GM18867 (cell line): ENCODE measurements at regions not wholly inside any gene's neighbourhood (a gene's known extent, or its start where the extent isn't known, plus 50 kb on each side); places are given as distances from the start of the nearest gene placed in this dataset.
"Not testable (repeated sequence)": the region's sequence is repeated elsewhere in the genome, so short reads cannot be mapped to it uniquely, and the experiment has no call there.

Source experiments
- ATAC-seq: cut with Tn5 transposase; IDR thresholded peaks from one replicate; pipeline ENCODE4 v1.9.1; 2021; ENCODE audit warnings: mild to moderate bottlenecking, moderate library complexity; ENCODE audit not compliant: unreplicated experiment

DNA sequence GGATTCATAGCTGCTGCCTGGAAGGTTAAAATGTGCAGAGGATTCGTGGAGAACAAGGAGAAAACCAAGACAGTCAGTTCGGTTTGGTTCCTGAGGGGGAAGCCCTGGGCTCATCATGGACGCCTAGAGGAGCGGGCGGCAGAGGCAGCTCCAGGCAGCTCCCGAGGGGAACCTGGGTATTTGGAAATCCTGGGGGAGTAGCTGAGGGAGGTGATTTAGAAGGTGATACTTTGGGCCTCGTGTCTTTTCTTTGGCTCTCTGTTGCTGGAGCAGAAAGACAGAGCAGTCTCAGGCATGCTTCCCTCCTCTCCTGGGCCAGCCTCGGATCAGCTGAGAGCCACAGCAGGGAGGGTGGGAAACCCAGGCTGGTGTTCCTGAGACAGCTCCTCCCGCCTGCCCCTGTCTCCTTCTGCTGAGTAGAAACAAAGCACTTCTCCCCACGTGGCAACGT lies 139.5 kb downstream of the DLL1 start:
- ATAC-seq: no peak

DNA sequence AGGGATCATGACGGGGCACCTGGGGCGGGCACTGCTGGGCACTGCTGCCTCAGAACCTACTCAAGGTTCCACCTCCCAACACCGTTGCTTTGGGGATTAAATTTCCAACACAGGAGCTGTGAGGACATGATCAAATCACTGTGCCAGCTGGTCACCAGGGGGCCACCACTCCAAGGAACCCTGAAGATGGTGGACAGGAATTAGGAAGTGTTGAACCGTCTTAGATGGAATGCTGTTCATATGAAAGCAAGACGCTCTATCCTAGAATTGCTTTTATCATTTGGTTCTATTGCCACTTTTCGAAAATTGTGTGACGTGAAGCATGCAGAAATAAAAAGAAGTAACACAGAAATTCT lies 140.3 kb downstream of the DLL1 start:
- no peak for ATAC-seq

DNA sequence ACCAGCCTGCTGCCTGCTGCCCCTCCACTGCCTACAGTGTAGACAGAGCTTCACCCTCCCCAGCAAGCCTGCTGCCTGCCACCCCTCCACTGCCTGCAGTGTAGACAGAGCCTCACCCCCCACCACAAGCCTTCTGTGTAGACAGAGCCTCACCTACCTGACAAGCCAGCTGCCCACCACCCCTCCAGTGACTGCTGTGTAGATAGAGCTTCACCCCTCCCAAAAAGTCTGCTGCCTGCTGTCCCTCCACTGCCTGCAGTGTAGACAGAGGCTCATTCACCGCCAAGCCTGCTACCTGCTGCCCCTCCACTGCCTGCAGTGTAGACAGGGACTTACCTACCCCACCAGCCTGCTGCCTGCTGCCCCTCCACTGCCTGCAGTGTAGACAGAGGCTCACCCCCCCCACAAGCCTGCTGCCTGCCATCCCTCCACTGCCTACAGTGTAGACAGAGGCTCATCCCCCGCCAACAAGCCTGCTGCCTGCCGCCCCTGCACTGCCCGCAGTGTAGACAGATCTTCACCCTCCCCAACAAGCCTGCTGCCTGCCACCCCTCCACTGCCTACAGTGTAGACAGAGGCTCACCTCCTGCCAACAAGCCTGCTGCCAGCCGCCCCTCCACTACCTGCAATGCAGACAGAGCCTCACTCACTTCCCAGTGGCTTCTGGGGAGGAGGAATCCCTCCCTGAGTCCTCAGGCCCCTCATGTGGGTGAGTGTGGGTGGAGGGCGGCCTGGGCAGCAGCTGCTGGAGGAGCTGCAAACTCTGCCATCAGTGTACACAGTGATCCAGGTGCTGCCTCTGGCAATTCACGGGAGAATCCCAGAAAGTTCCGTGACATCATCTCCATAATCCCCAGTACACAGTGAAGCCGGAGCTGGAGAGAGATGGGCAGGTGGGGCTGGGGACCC lies 140.9 kb downstream of the DLL1 start:
- ATAC-seq: no peak

DNA sequence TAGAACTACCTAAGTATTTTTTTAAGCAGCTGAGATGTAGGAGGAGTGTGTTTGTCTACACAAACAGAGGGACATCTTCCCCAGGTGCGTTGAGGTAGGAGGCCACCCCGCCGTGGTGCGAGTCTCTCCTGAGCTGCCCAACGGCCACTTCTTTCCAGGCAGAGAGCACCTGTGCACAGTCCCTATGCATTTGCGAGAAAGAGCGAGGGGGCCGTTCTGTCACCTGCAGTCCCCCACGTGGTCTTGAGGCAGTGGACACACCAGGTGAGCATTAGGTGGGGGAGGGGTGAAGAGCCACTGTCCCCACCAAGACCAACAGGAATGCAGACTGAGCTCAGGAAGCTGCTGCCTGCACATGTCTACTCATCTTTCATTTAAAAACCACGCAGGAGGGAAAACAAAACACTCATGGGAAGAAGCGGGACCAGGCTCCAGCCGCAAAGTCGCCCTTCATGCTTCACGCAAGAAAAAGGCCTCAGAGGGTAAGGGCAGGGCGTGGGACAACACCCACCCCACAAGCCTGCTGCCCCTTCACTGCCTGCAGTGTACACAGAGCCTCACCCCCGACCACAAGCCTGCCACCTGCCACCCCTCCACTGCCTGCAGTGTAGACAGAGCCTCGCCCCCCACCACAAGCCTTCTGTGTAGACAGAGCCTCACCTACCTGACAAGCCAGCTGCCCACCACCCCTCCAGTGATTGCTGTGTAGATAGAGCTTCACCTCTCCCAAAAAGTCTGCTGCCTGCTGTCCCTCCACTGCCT lies 142.0 kb downstream of the DLL1 start:
- ATAC-seq: no peak

DNA sequence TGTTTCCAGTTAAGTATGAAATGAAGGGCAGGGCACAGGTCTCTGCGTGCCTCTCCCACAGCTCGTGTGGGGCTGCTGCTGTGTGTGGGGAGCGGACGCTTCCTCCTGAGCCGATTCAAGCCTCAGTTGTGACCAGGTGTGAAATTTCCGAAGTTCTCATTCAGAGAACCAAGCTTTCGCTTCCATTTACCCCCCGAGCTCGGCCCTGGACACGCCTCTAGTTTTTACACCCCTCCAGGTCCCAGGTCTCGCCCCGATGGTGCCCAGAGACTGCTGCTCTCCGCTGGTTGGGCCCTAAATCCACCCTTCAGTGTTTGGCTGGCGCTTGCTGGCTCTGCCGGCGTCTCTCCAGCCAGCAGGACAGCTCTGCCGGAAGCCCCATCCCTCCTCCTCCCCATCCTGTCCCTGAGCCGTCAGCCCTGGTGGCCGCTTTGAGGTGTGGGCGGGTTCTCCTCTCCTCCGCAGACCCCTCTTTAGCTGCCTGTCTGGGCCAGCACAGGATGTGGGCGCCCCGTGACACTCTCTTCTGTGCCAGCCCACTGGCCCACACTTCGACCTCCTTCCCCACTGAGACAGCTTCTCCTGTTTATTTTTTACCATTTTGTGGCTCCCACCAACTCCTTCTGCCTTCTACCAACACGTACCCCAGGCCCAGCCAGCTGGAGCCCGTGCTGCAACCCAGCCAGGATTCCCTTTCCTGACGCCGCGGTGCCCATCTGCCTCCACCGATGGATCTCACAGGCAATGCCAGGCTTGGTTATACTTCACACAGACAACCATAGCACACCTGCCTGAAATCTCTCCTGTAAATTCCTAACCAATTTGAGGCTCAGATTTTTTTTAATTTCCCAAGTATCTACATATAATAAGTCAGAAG lies 142.8 kb downstream of the DLL1 start:
- ATAC-seq: peak; percentile 89

DNA sequence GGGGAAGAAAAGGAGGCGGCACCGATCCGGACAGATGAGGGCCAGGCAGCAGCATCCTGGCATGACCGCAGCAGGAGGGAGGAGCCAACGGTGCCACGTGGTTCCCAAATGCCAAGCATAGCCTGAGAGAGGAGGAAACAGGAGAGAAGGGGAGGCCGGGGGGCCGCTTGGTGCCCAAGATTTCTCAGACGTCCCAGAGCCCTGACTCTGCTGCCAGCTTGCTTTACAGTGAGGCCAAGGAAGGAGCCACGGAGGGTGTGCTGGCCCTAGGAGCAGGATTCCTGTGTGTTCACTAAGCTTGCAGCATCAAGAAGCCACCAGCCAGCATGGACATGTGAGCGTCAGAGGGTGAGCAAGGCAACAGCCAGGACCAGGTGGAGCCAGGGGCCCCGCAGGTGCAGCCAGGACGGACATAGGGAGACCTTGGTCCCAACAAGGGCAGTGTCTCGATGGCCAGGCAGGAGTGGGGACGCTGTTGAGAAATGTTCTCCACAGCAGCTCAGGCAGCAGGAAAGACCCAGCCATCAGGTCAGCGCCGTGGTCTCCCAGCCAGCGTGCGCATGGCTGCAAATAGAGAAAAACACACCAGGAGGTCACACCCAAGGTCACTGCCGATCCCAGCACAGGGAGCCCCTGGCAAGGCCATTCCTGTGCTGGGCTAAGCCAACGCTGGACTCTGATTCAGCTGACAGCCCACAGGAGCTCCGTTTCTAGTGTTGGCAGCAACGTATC lies 143.7 kb downstream of the DLL1 start:
- ATAC-seq: no peak

DNA sequence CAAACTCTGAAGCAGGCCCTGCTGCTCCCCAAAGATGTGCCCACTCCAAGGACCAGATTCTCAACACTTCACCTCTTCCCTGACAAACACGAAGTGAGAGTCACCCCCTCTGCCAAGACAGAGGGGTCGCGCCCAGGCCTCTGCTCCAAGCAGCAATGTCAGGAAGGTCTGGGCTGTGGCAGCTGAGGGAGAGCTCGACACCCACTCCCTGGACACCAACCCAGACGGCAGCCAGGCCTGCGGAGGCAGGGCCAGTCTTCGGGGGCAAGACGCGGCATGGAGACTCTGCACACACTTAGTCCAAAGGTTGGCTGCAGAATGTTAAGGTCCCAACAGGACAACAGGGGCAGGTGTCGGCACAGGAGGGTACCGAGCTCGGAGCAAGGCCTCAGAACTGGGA lies 144.2 kb downstream of the DLL1 start:
- ATAC-seq: no peak

DNA sequence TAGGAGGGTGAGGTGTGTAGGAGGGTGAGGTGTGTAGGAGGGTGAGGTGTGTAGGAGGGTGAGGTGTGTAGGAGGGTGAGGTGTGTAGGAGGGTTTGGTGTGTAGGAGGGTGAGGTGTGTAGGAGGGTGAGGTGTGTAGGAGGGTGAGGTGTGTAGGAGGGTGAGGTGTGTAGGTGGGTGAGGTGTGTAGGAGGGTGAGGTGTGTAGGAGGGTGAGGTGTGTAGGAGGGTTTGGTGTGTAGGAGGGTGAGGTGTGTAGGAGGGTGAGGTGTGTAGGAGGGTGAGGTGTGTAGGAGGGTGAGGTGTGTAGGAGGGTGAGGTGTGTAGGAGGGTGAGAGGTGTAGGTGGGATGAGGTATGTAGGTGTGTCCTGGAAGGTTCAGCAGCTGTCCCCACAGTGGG lies 144.7 kb downstream of the DLL1 start:
- not testable (repeated sequence) for ATAC-seq

DNA sequence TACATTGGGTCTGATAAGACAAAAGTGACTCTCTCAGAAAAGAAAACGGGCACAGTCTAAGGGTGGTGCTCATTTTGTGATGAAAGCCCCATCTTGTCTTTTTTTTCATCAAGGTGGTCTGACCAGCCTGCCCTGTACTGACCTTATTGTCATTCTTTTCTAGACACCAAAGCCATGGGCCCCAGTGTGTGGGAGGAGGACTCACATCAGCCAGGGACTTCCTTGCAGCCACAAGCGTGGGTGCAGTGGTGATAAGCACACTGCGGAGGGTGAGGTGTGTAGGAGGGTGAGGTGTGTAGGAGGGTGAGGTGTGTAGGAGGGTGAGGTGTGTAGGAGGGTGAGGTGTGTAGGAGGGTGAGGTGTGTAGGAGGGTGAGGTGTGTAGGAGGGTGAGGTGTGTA lies 145.2 kb downstream of the DLL1 start:
- ATAC-seq: not testable (repeated sequence)

DNA sequence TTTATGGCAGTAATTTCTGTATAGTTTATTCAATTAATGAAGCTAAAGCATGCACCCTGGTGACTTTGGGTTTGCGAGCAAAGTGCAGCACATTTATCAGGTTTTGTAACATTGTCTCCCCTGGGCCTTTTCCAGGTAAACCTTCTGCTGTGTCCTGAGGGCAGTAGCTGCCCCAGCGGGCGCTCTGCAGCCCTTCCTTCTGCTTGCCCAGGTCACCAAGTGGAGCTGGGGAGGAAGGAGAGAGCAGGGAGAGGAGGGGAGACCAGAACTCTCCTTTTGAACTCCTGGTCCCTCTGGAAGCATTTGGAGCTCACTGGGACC lies 145.6 kb downstream of the DLL1 start:
- no peak for ATAC-seq

DNA sequence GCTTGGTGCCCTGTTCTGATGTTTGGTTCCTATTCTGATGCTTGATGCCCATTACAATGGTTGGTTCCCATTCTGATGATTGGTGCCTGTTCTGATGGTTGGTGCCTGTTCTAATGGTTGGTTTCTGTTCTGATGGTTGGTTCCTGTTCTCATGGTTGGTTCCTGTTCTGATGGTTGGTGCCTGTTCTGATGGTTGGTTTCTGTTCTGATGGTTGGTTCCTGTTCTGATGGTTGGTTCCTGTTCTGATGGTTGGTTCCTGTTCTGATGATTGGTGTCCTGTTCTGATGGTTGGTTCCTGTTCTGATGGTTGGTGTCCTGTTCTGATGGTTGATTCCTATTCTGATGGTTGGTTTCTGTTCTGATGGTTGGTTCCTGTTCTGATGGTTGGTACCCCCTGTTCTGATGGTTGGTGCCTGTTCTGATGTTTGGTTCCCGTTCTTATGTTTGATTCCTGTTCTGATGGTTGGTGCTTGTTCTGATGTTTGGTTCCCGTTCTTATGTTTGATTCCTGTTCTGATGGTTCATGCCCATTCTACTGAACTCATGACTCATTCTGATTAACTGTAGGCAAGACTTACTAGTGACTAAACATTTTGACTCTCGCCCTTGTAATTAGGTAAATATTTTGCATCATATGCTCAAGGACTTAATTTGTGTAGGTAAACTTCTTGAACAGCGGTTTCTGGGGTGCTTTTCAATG lies 146.2 kb downstream of the DLL1 start:
- ATAC-seq: no peak

DNA sequence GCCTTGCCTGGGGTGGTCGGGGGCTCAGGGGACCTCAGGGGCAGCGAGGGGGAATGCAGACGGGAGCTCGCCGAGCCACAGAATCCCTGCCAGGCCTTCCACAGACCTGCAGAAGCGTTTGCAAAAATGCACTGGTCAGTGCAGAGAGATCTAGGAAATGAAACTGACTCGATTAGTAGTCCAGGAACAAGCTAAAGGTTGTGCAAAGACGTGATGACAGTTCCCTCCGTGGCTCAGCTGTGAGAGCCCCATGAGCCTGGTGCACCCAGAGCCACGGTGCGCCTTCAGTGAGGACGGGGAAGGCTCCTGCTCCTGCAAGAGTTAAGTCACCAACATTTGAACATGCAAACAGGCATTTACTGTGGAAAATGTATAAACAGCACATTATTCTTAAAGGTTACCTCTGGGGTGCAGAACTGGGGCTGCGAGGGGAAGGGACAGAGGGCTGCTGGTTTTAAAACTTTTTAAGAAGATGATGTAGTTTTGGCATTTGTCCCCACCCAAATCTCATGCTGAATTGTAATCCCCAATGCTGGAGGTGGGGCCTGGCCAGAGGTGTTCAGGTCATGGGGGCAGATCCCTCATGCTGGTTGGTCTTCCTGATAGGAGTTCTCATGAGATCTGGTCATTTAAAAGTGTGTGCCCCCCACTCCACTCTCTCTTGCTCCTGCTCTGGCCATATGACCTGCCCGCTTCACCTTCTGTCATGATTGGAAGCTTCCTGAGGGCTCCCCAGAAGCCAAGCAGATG lies 147.3 kb downstream of the DLL1 start:
- ATAC-seq: no peak

DNA sequence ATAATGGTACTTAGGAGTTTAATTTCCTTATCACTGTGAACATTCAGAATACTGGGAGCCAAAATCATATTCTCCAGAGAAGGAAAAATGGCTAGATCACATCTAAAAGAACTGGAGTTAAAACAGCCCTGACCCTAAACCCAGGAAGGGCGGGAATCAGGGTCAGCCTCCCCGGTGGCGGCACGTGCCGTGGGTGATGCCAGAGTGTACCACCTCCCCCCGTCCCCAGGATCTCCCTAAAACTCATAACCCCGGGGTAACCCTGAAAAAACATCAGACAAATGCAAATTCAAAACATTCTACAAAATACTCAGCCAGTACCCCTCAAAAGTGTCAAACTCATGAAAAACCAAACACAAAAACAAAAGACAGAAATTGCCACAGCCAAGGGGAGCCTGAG lies 148.3 kb downstream of the DLL1 start:
- no peak for ATAC-seq

DNA sequence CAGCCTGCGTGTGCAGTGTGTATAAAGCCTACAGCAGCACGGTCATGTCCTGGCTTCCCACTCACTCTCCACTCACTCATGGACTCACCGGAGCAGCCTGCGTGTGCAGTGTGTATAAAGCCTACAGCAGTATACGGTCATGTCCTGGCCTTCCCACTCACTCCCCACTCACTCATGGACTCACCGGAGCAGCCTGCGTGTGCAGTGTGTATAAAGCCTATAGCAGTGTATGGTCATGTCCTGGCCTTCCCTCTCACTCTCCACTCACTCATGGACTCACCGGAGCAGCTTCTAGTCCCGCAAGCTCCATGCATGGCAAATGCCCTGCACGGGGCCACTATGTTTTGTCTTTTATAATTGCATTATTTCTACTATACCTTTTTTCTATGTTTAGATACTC lies 149.8 kb downstream of the DLL1 start:
- ATAC-seq: not testable (repeated sequence)

DNA sequence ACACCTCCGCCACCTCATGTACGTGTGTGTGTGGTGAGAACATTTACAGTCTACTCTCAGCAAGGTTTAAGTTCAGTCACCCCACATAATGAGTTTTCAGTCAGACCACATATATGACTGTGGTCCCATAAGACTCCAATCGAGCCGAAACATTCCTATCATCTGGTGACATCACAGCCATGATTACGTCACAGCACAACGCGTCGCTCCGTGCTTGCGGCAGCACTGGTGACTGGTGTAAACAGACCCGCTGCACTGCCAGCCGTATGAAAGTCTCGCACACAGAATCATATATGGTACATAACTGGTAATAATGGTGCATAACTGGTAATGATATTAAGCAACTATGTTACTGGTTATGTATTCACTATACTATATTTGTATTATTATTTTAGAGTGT lies 150.7 kb downstream of the DLL1 start:
- ATAC-seq: no peak

DNA sequence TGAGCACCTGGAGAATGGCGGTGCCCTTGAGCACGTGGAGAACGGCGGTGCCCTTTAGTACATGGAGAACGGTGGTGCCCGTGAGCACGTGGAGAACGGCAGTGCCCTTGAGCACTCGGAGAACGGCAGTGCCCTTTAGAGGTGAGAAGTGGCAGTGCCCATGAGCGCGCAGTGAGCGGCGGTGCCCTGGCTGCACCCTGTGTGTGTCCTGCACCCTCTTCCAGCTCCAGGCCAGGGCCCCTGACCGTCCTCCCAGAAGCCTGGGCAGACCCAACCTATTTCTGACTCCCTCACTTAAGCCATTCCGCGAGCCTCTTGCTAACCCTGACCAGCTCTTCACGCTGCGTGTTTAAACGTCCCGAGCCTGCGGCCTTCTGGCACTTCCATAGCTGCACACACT lies 151.3 kb downstream of the DLL1 start:
- ATAC-seq: no peak

DNA sequence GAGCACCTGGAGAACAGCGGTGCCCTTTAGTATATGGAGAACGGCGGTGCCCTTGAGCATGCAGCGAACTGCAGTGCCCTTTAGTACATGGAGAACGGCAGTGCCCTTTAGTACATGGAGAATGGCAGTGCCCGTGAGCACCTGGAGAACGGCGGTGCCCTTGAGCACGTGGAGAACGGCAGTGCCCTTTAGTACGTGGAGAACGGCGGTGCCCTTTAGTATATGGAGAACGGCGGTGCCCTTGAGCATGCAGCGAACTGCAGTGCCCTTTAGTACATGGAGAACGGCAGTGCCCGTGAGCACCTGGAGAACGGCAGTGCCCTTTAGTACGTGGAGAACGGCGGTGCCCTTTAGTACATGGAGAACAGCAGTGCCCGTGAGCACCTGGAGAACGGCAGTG lies 151.8 kb downstream of the DLL1 start:
- ATAC-seq: not testable (repeated sequence)

DNA sequence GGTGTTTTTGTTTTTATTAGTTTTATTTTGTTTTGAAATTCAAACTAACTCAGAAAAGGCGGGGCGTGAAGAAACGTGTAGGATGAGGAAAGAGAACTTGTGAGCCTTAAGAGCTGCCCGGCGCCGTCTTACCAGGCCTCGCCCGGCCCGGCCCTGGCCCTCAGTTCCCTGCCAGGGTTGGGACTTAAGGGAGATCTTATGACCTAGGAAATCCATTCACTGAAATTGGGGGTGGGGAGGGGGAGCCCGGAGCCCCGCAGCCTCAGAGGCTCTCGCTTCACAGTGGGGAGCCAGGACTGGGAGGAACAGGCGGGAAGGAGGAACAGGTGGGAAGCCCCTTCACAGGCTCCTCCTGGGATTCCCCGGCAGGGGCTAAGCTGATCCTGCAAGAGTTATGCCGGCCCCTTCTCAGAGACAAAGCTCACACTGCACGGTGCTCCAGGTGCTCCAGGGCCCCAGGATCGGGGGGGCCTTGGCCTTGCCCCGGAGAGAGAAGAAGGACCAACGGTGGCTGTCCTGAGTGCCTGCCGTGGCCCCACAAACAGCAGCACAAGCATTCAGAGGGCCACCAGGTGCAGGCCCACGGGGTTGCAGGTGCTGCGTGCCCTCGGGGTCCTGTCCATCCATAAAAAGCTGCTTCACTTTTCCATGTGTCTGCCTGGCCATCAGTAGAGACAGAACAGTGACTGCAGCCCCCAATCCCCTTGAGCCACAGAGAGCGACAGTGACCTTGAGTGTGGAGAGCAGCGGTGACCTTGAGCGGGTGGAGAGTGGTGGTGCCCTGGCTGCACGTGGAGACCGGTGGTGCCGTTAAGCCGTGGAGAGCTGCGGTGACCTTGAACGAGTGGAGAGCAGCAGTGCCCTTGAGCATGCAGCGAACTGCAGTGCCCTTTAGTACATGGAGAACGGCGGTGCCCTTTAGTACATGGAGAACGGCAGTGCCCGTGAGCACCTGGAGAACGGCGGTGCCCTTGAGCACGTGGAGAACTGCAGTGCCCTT lies 152.7 kb downstream of the DLL1 start:
- ATAC-seq: no peak
